Thymus (tissue), 11 donors: ENCODE measurements at regions not wholly inside any gene's neighbourhood (a gene's known extent, or its start where the extent isn't known, plus 50 kb on each side); places are given as distances from the start of the nearest gene placed in this dataset.

Experiments used
- DNase-seq, 9 donors: peaks; one replicate each; pipeline ENCODE4 v3.0.0-alpha.2; 2013; ENCODE audit warnings: low spot score in 9 of 9, low read depth in 6 of 9, missing footprints in 1 of 9
- H3K27ac ChIP-seq, 2 donors: one replicate each; pipeline ENCODE4 v1.5.1; 2013; ENCODE audit warnings: control low read depth in 1 of 2, low read depth in 1 of 2, low read length in 1 of 2, mild to moderate bottlenecking in 1 of 2, moderate library complexity in 1 of 2
- H3K27me3 ChIP-seq, 2 donors: one replicate each; pipeline ENCODE4 v1.5.1; 2013; ENCODE audit warnings: low read length in 1 of 2; ENCODE audit not compliant: control insufficient read depth in 2 of 2, insufficient read depth in 1 of 2
- H3K36me3 ChIP-seq, 2 donors: one replicate each; pipeline ENCODE4 v1.5.1; 2013; ENCODE audit warnings: low read length in 1 of 2, mild to moderate bottlenecking in 1 of 2, moderate library complexity in 1 of 2; ENCODE audit not compliant: control insufficient read depth in 2 of 2, insufficient read depth in 2 of 2
- H3K4me1 ChIP-seq, 2 donors: one replicate each; pipeline ENCODE4 v1.5.1; 2013; ENCODE audit warnings: low read length in 2 of 2; ENCODE audit not compliant: control insufficient read depth in 2 of 2, insufficient read depth in 2 of 2
- H3K4me3 ChIP-seq, 2 donors: one replicate each; pipeline ENCODE4 v1.5.1; 2013; ENCODE audit warnings: low read length in 2 of 2, control low read depth in 1 of 2, mild to moderate bottlenecking in 1 of 2
- H3K9me3 ChIP-seq, 2 donors: one replicate each; pipeline ENCODE4 v1.5.1; 2013; ENCODE audit warnings: low read length in 1 of 2, mild to moderate bottlenecking in 1 of 2; ENCODE audit not compliant: control insufficient read depth in 2 of 2, insufficient read depth in 1 of 2
- WGBS: extraction: QIAGEN DNeasy Blood & Tissue Kit; methylation state at CpG from one replicate; pipeline ENCODE4 v1.1.7; 2013; 5-methylcytosine and 5-hydroxymethylcytosine counted together
- donor health status: healthy.

GRCh38 chr14:35965400-35965799 lies 139.3 kb downstream of the BRMS1L start:
- Histone ChIP-seq H3K4me3 (no peak overlapping the region), H3K27ac (no peak overlapping the region), H3K36me3 (no peaks in the 10 kb centered on the region), H3K9me3 (no peaks in the 10 kb centered on the region), H3K27me3 (no peaks in the 10 kb centered on the region), H3K4me1 (no peaks in the 10 kb centered on the region)
- WGBS = 86% methylated on average over 2 of the region's 2 CpGs
- DNase-seq = no peak

GRCh38 chr14:35964697-35965286 lies 138.7 kb downstream of the BRMS1L start:
- no peak for DNase-seq
- no peak overlapping the region for H3K27ac ChIP-seq
- H3K9me3 ChIP-seq = no peaks in the 10 kb centered on the region
- H3K4me1 ChIP-seq = no peaks in the 10 kb centered on the region
- 93% methylated on average over 7 of the region's 7 CpGs for WGBS
- H3K36me3 ChIP-seq = no peaks in the 10 kb centered on the region
- no peak overlapping the region for H3K4me3 ChIP-seq
- H3K27me3 ChIP-seq = no peaks in the 10 kb centered on the region

DNA sequence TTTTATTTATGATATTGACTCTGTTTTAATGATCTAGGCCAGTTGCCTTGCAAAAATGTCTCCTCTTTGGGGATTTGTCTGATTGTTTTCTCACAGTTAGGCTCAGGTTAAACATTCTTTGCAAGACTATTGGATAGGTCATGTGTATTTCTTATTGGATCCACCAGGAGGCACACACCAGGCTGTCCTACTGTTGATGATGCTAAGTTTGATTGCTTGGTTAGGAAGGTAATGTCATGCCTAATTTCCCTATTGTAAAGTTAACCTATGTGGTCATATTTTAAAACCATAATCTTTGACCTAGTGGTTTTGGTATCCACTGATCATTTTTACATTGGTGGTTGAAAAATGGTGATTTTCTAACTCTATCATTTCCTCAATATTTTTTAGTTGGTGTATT lies 137.1 kb downstream of the BRMS1L start:
- no peaks in the 10 kb centered on the region for H3K9me3 ChIP-seq
- no peaks in the 10 kb centered on the region for H3K27me3 ChIP-seq
- no peaks in the 10 kb centered on the region for H3K4me1 ChIP-seq
- H3K27ac ChIP-seq = no peak overlapping the region
- H3K36me3 ChIP-seq = no peaks in the 10 kb centered on the region
- H3K4me3 ChIP-seq = no peak overlapping the region
- DNase-seq = no peak

- no peak overlapping the region for H3K27ac ChIP-seq
- H3K4me1 ChIP-seq = no peaks in the 10 kb centered on the region
- no peaks in the 10 kb centered on the region for H3K36me3 ChIP-seq
- no peaks in the 10 kb centered on the region for H3K27me3 ChIP-seq
- H3K9me3 ChIP-seq = no peaks in the 10 kb centered on the region
- H3K4me3 ChIP-seq = no peak overlapping the region
- WGBS = 88% methylated on average over 3 of the region's 3 CpGs
- no peak for DNase-seq
Observed at GRCh38 chr14:35961697-35962274, 135.6 kb downstream of the BRMS1L start.

GRCh38 chr14:35959835-35960234 lies 133.7 kb downstream of the BRMS1L start:
- no peaks in the 10 kb centered on the region for H3K36me3 ChIP-seq

GRCh38 chr14:35958499-35958898 lies 132.4 kb downstream of the BRMS1L start:
- Histone ChIP-seq H3K36me3 (no peaks in the 10 kb centered on the region), H3K4me3 (no peak overlapping the region), H3K27me3 (no peaks in the 10 kb centered on the region), H3K9me3 (no peaks in the 10 kb centered on the region), H3K4me1 (no peaks in the 10 kb centered on the region), H3K27ac (no peak overlapping the region)
- DNase-seq = no peak
- WGBS = 97% methylated on average over 4 of the region's 4 CpGs

More at GRCh38 chr14:35959835-35960234, 133.7 kb downstream of the BRMS1L start:
- no peaks in the 10 kb centered on the region for H3K27me3 ChIP-seq
- no peaks in the 10 kb centered on the region for H3K4me1 ChIP-seq
- DNase-seq = no peak
- H3K27ac ChIP-seq = no peak overlapping the region
- no peaks in the 10 kb centered on the region for H3K9me3 ChIP-seq
- H3K4me3 ChIP-seq = no peak overlapping the region

- no peak for DNase-seq
- Histone ChIP-seq H3K27ac (no peak overlapping the region), H3K36me3 (no peaks in the 10 kb centered on the region), H3K9me3 (no peaks in the 10 kb centered on the region), H3K27me3 (no peaks in the 10 kb centered on the region), H3K4me3 (no peak overlapping the region), H3K4me1 (no peaks in the 10 kb centered on the region)
- 97% methylated on average over 13 of the region's 13 CpGs for WGBS
Observed at GRCh38 chr14:35956376-35957085, 130.4 kb downstream of the BRMS1L start.

- no peaks in the 10 kb centered on the region for H3K27me3 ChIP-seq
- no peaks in the 10 kb centered on the region for H3K9me3 ChIP-seq
- no peaks in the 10 kb centered on the region for H3K4me1 ChIP-seq
- H3K4me3 ChIP-seq = no peak overlapping the region
- DNase-seq = no peak
- no peak overlapping the region for H3K27ac ChIP-seq
- 56% methylated on average over 3 of the region's 3 CpGs for WGBS
- no peaks in the 10 kb centered on the region for H3K36me3 ChIP-seq
Observed at GRCh38 chr14:35952584-35952983, 126.4 kb downstream of the BRMS1L start.

DNA sequence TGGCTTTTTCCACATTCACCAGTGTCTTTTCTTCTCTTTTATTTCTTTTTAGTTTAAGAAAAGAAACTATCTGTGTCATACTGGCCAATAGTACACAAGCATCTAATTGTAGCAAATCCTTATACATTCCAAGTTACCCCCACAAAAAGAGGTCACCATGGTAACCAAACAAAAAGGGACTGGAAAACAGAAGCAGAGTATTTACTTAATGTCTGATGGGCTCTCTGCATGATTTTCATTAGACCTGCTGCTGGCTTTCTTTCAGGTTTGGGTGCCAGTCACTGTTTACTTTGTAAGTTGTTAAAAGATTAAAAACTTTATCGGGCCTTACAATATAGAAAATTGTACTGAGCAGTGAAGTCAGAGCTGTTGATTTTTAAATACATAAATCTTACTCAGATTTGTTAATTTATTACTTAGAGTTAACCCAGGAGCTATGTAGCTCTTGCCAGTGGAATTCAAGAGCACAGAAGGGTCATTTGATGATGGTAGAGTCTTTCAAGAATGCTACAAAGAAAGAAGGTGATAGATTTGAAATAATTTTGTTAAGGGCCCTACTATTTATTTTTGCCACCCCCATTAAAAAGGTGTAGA lies 123.9 kb downstream of the BRMS1L start:
- Histone ChIP-seq H3K27ac (no peak overlapping the region), H3K9me3 (no peaks in the 10 kb centered on the region), H3K4me1 (no peaks in the 10 kb centered on the region), H3K36me3 (no peaks in the 10 kb centered on the region), H3K4me3 (no peak overlapping the region), H3K27me3 (no peaks in the 10 kb centered on the region)
- DNase-seq = no peak
- 83% methylated on average over 1 of the region's 1 CpG for WGBS
